Choroid plexus epithelial cell (primary cell): ENCODE measurements at regions not wholly inside any gene's neighbourhood (a gene's known extent, or its start where the extent isn't known, plus 50 kb on each side); places are given as distances from the start of the nearest gene placed in this dataset.
A peak's percentile ranks its signal among the peaks of the same experiment; 100 is the strongest.

Experiments
- DNase-seq: peaks from one replicate; pipeline ENCODE4 v3.0.0-alpha.2; 2010; ENCODE audit warnings: low read depth
- H3K4me3 ChIP-seq: 2 replicates; pipeline ENCODE4 v1.5.1; 2011; ENCODE audit warnings: low read depth, mild to moderate bottlenecking, control low read depth, low read length, moderate library complexity
- CTCF ChIP-seq: conservative IDR thresholded peaks from 2 replicates; pipeline ENCODE4 v1.5.1; 2011; ENCODE audit warnings: low read depth, mild to moderate bottlenecking, control low read depth, inconsistent platforms, low read length, moderate library complexity

DNA sequence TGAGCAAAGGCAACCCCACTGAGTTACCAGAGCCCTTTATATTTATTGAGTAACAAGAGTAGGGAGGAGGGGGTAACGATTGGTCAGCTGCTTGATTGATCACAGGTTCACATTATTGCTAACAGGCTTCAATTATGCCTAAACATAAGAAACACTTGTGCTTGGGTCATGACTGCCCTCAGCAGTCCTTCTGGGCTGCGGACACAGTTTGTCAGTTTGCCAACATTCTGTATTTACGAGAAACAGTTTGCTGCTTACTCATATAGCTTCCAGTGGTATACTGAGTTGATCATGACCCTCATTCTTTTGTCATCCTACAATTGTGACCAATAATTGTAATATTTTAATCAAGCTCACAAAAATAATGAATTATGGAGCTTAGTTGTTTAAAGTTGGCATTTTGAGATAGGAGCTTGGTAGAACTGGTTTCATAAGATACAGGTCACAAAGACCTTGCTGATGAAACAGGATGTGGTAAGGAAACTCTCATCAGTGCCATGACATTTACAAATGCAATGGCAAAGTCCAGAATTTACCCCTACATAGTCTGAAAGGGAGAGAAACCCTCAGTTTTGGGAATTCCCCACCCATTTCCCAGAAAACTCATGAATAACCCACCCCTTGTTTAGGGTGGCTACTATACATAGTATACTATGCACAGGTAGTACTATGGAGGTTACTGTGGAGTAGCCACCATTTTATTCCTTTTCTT lies 1421.0 kb upstream of the FLRT2 start:
- peak; percentile 3 for TF ChIP-seq CTCF
- DNase-seq = peak; percentile 75
- H3K4me3 ChIP-seq = no peak overlapping the region

- TF ChIP-seq CTCF = no peak
- no peak overlapping the region for H3K4me3 ChIP-seq
- DNase-seq = no peak
Observed at GRCh38 chr14:84112589-84112988, 1417.4 kb upstream of the FLRT2 start.

GRCh38 chr14:84125676-84126075 lies 1404.3 kb upstream of the FLRT2 start:
- no peak for TF ChIP-seq CTCF
- no peak overlapping the region for H3K4me3 ChIP-seq
- no peak for DNase-seq

GRCh38 chr14:84127495-84127894 lies 1402.4 kb upstream of the FLRT2 start:
- peak; percentile 30 for DNase-seq
- no peak for TF ChIP-seq CTCF
- no peak overlapping the region for H3K4me3 ChIP-seq

DNA sequence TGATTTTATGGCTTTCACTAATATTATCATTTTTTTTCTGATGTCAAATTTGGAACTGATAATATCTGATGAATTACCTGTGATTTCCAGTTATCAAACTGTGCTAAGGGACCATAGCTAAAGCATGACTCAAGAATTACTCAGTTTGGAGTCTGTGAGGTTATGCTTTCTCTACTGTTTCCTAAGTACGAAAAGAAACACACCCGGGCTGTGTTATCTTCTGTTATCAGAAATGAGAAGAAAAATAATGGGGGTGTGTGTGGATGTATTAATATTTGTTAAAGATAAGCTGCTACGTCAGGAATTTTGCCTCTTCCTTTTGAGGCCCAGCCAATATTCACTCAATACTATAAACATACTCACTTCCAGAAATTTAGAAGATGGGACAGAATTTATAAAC lies 1401.9 kb upstream of the FLRT2 start:
- no peak overlapping the region for H3K4me3 ChIP-seq
- DNase-seq = peak; percentile 48
- TF ChIP-seq CTCF = no peak

DNA sequence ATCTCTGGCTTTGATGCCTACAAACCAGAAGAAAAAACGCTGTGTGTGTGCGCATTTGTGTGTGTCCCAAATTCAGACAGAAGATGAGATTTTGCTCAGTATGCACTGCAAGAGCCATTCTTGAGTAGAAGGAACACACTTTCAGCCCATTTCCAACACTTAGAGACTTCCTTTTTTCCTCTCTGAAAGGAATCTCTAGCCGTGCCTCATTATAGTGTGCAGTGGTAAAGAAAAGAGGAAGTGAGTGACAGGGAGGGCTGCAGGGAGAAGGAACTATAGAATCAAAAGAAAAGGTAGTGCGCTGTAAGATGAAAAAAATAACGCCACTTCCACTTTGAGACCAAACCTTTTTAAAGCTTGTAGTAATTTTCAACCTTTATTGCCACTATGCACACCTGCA lies 1400.9 kb upstream of the FLRT2 start:
- H3K4me3 ChIP-seq = no peak overlapping the region
- TF ChIP-seq CTCF = no peak
- no peak for DNase-seq

DNA sequence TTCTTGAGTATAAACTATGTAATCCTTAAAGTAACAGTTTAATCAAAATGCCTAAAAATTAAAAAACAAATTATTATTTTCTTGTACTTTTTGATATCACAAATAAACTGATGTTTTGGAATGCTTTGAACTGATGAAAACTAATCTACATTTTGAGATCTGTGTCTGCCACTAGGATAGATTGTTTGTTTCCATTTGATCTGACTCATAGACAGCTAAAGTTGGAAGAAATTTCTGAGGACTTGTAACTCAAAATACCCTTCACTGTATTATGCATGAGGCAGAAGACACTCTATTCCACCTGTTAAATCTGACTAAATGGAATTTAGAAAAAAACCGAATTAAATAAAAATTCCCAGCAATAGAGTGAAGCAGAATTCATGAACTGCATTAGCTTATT lies 1400.0 kb upstream of the FLRT2 start:
- TF ChIP-seq CTCF = no peak
- DNase-seq = peak; percentile 40
- no peak overlapping the region for H3K4me3 ChIP-seq
